OCI-LY1 (cell line): ENCODE measurements at regions not wholly inside any gene's neighbourhood (a gene's known extent, or its start where the extent isn't known, plus 50 kb on each side); places are given as distances from the start of the nearest gene placed in this dataset.

Experiments used
- EZH2 ChIP-seq: fragments of 200-600 bp; sonication (generic), shearing (Covaris generic); IDR thresholded peaks from 2 replicates; pipeline ENCODE4 v1.8.0; 2017; ENCODE audit warnings: borderline replicate concordance, mixed run types, mild to moderate bottlenecking, antibody characterized with exemption, low read length, moderate library complexity, mixed read lengths
- TF ChIP-seq, protein P1 (sequence below): fragments of 200-600 bp; sonication (generic), shearing (Covaris generic); IDR thresholded peaks from 2 replicates; pipeline ENCODE4 v1.5.1; 2017; ENCODE audit warnings: mild to moderate bottlenecking, antibody characterized with exemption, low read length, moderate library complexity, mixed read lengths

DNA sequence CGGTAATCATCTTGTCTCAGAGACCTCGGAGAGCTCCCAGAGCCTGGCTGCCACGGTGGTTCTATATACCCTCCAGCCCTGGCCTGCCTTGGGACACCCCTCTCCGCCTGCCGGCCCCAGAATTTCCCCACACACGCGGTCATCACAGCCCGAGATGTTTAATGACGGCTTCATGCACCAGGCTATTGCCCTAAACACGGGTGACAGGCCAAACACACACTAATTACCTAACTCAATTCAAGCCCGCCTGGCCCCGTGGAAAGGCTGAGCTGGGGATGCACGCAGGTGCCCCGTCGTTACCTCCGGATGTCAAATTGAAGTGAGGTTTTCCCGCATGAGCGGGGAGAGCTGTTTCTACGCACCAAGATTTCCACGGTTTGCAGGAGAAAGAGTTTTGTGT lies 72.9 kb upstream of the PPP2R3B start:
- TF ChIP-seq, protein P1, sequence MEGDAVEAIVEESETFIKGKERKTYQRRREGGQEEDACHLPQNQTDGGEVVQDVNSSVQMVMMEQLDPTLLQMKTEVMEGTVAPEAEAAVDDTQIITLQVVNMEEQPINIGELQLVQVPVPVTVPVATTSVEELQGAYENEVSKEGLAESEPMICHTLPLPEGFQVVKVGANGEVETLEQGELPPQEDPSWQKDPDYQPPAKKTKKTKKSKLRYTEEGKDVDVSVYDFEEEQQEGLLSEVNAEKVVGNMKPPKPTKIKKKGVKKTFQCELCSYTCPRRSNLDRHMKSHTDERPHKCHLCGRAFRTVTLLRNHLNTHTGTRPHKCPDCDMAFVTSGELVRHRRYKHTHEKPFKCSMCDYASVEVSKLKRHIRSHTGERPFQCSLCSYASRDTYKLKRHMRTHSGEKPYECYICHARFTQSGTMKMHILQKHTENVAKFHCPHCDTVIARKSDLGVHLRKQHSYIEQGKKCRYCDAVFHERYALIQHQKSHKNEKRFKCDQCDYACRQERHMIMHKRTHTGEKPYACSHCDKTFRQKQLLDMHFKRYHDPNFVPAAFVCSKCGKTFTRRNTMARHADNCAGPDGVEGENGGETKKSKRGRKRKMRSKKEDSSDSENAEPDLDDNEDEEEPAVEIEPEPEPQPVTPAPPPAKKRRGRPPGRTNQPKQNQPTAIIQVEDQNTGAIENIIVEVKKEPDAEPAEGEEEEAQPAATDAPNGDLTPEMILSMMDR = no peak
- TF ChIP-seq EZH2 = no peak
